Keratinocyte (primary cell): ENCODE measurements at regions not wholly inside any gene's neighbourhood (a gene's known extent, or its start where the extent isn't known, plus 50 kb on each side); places are given as distances from the start of the nearest gene placed in this dataset.

Experiments used
- EZH2 ChIP-seq: IDR thresholded peaks from one replicate; pipeline ENCODE4 v1.6.1; 2012; ENCODE audit warnings: inconsistent platforms, mild to moderate bottlenecking, low read length, moderate library complexity
- TF ChIP-seq, protein P1 (sequence below), 3 experiments: IDR thresholded peaks in 1 of 3; conservative IDR thresholded peaks in 1 of 3; optimal IDR thresholded peaks in 1 of 3; 2 replicates in 2 of 3; 3 replicates in 1 of 3; pipeline versions ENCODE3 to v1.5.1; 2011; ENCODE audit warnings: low read length in 3 of 3, mild to moderate bottlenecking in 3 of 3, moderate library complexity in 2 of 3, control low read depth in 1 of 3, inconsistent platforms in 1 of 3; ENCODE audit not compliant: insufficient read depth in 2 of 3; ENCODE audit errors: extremely low read depth in 1 of 3

DNA sequence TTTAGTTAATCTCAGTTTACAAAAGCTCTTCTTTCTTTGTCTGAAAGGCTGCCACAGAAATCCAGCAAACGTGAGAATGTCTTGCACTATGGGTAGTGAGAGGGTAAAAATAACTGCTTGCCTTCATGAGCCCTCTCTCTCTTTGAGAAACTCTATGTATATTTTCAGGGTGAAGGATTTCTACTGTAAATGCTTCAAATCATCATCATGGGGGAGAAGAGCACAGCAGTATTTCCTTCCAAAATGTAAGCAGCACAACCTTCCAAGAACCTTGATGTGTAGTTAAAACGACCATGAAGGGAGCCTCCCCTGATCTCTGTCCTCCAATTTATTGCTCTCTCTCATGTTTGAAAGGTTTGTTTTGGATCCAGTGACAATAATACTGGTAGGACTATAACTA is 141.3 kb upstream of the CENPW start:
- no peak for TF ChIP-seq EZH2
- TF ChIP-seq, protein P1, sequence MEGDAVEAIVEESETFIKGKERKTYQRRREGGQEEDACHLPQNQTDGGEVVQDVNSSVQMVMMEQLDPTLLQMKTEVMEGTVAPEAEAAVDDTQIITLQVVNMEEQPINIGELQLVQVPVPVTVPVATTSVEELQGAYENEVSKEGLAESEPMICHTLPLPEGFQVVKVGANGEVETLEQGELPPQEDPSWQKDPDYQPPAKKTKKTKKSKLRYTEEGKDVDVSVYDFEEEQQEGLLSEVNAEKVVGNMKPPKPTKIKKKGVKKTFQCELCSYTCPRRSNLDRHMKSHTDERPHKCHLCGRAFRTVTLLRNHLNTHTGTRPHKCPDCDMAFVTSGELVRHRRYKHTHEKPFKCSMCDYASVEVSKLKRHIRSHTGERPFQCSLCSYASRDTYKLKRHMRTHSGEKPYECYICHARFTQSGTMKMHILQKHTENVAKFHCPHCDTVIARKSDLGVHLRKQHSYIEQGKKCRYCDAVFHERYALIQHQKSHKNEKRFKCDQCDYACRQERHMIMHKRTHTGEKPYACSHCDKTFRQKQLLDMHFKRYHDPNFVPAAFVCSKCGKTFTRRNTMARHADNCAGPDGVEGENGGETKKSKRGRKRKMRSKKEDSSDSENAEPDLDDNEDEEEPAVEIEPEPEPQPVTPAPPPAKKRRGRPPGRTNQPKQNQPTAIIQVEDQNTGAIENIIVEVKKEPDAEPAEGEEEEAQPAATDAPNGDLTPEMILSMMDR (optimal IDR thresholded peaks at IDR 0.05 in 1 of 3, IDR thresholded peaks at IDR 0.05 in 1 of 3, conservative IDR thresholded peaks at IDR 0.05 in 1 of 3; ENCODE audit: extremely low read depth in 1 of 3, insufficient read depth in 2 of 3, low read length in 3 of 3), result no peak
